ENCODE measurements at regions not wholly inside any gene's neighbourhood (a gene's known extent, or its start where the extent isn't known, plus 50 kb on each side); places are given as distances from the start of the nearest gene placed in this dataset.

DNA sequence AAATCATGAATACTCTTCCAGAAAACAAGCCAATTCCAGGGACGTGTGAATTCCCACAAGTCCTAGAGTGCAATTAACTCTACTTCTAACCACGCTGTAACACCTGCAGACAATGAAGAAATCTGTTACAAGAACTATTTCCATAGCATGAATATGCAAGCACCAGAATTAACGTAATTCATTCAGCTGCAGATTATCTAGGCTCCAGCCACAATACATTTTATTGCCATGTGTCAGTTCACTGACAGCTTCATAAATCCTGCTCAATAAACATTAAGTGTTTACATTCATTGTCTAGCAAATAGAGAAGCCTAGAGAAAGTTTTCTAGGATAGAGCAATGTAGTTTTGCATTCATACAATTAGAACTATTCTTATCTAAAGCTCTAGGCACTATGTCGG lies 1348.5 kb downstream of the GRIK2 start:
- DNase-seq (ENCODE audit: low spot score) = no peak
- peaks cover 25% of the 10 kb centered on the region for H3K4me1 Mint-ChIP-seq
- no peaks in the 10 kb centered on the region for H3K27me3 Mint-ChIP-seq (ENCODE audit: low read depth)
- CTCF ChIA-PET = no interaction called here
- H3K9me3 Mint-ChIP-seq = no peaks in the 10 kb centered on the region
- 0 out of 2 replicates have a peak overlapping the region, but pooled peaks have one; percentile 12 for H3K4me3 Mint-ChIP-seq
- TF ChIP-seq PRRX2 (CRISPR knock-in tag; IDR thresholded peaks at IDR 0.05) (no peak), TEAD1 (CRISPR knock-in tag; IDR thresholded peaks at IDR 0.05) (no peak), HMGA2 (CRISPR knock-in tag; IDR thresholded peaks at IDR 0.05) (no peak), ESRRA (CRISPR knock-in tag; IDR thresholded peaks at IDR 0.05; ENCODE audit: borderline replicate concordance) (no peak), NR3C1 (CRISPR knock-in tag; conservative IDR thresholded peaks at IDR 0.05; ENCODE audit: low read depth) (no peak), ZNF232 (CRISPR knock-in tag; IDR thresholded peaks at IDR 0.05) (no peak), GTF2I (CRISPR knock-in tag; conservative IDR thresholded peaks at IDR 0.05) (no peak), GABPB1 (CRISPR knock-in tag; IDR thresholded peaks at IDR 0.05) (no peak), SOX15 (CRISPR knock-in tag; IDR thresholded peaks at IDR 0.05) (no peak)
- TF ChIP-seq, protein P1, sequence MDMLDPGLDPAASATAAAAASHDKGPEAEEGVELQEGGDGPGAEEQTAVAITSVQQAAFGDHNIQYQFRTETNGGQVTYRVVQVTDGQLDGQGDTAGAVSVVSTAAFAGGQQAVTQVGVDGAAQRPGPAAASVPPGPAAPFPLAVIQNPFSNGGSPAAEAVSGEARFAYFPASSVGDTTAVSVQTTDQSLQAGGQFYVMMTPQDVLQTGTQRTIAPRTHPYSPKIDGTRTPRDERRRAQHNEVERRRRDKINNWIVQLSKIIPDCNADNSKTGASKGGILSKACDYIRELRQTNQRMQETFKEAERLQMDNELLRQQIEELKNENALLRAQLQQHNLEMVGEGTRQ (CRISPR knock-in tag; IDR thresholded peaks at IDR 0.05) = no peak
- TF ChIP-seq, protein P2, sequence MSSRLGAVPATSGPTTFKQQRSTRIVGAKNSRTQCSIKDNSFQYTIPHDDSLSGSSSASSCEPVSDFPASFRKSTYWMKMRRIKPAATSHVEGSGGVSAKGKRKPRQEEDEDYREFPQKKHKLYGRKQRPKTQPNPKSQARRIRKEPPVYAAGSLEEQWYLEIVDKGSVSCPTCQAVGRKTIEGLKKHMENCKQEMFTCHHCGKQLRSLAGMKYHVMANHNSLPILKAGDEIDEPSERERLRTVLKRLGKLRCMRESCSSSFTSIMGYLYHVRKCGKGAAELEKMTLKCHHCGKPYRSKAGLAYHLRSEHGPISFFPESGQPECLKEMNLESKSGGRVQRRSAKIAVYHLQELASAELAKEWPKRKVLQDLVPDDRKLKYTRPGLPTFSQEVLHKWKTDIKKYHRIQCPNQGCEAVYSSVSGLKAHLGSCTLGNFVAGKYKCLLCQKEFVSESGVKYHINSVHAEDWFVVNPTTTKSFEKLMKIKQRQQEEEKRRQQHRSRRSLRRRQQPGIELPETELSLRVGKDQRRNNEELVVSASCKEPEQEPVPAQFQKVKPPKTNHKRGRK (CRISPR knock-in tag; IDR thresholded peaks at IDR 0.05; ENCODE audit: borderline replicate concordance) = no peak
- TF ChIP-seq, protein P3, sequence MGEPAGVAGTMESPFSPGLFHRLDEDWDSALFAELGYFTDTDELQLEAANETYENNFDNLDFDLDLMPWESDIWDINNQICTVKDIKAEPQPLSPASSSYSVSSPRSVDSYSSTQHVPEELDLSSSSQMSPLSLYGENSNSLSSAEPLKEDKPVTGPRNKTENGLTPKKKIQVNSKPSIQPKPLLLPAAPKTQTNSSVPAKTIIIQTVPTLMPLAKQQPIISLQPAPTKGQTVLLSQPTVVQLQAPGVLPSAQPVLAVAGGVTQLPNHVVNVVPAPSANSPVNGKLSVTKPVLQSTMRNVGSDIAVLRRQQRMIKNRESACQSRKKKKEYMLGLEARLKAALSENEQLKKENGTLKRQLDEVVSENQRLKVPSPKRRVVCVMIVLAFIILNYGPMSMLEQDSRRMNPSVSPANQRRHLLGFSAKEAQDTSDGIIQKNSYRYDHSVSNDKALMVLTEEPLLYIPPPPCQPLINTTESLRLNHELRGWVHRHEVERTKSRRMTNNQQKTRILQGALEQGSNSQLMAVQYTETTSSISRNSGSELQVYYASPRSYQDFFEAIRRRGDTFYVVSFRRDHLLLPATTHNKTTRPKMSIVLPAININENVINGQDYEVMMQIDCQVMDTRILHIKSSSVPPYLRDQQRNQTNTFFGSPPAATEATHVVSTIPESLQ (CRISPR knock-in tag; IDR thresholded peaks at IDR 0.05) = no peak
- TF ChIP-seq, protein P4, sequence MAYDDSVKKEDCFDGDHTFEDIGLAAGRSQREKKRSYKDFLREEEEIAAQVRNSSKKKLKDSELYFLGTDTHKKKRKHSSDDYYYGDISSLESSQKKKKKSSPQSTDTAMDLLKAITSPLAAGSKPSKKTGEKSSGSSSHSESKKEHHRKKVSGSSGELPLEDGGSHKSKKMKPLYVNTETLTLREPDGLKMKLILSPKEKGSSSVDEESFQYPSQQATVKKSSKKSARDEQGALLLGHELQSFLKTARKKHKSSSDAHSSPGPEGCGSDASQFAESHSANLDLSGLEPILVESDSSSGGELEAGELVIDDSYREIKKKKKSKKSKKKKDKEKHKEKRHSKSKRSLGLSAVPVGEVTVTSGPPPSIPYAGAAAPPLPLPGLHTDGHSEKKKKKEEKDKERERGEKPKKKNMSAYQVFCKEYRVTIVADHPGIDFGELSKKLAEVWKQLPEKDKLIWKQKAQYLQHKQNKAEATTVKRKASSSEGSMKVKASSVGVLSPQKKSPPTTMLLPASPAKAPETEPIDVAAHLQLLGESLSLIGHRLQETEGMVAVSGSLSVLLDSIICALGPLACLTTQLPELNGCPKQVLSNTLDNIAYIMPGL (CRISPR knock-in tag; IDR thresholded peaks at IDR 0.05) = no peak
- TF ChIP-seq, protein P5, sequence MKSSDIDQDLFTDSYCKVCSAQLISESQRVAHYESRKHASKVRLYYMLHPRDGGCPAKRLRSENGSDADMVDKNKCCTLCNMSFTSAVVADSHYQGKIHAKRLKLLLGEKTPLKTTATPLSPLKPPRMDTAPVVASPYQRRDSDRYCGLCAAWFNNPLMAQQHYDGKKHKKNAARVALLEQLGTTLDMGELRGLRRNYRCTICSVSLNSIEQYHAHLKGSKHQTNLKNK (CRISPR knock-in tag; IDR thresholded peaks at IDR 0.05) = no peak
- TF ChIP-seq, protein P6, sequence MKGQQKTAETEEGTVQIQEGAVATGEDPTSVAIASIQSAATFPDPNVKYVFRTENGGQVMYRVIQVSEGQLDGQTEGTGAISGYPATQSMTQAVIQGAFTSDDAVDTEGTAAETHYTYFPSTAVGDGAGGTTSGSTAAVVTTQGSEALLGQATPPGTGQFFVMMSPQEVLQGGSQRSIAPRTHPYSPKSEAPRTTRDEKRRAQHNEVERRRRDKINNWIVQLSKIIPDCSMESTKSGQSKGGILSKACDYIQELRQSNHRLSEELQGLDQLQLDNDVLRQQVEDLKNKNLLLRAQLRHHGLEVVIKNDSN (CRISPR knock-in tag; IDR thresholded peaks at IDR 0.05) = no peak
- TF ChIP-seq, protein P7, sequence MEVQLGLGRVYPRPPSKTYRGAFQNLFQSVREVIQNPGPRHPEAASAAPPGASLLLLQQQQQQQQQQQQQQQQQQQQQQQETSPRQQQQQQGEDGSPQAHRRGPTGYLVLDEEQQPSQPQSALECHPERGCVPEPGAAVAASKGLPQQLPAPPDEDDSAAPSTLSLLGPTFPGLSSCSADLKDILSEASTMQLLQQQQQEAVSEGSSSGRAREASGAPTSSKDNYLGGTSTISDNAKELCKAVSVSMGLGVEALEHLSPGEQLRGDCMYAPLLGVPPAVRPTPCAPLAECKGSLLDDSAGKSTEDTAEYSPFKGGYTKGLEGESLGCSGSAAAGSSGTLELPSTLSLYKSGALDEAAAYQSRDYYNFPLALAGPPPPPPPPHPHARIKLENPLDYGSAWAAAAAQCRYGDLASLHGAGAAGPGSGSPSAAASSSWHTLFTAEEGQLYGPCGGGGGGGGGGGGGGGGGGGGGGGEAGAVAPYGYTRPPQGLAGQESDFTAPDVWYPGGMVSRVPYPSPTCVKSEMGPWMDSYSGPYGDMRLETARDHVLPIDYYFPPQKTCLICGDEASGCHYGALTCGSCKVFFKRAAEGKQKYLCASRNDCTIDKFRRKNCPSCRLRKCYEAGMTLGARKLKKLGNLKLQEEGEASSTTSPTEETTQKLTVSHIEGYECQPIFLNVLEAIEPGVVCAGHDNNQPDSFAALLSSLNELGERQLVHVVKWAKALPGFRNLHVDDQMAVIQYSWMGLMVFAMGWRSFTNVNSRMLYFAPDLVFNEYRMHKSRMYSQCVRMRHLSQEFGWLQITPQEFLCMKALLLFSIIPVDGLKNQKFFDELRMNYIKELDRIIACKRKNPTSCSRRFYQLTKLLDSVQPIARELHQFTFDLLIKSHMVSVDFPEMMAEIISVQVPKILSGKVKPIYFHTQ (CRISPR knock-in tag; IDR thresholded peaks at IDR 0.05) = no peak
- peak; percentile 36; the same call in 1 of the 2 replicates for ATAC-seq
- H3K27ac Mint-ChIP-seq = peak overlapping the region; percentile 55; the same call in 1 of the 2 replicates
- H3K36me3 Mint-ChIP-seq = no peaks in the 10 kb centered on the region
- POLR2A ChIA-PET = no interaction called here

Measured in WTC11 (cell line).